Daoy (cell line): ENCODE measurements at regions not wholly inside any gene's neighbourhood (a gene's known extent, or its start where the extent isn't known, plus 50 kb on each side); places are given as distances from the start of the nearest gene placed in this dataset.

Source experiments
- DNase-seq: peaks from one replicate; pipeline ENCODE4 v3.0.0-alpha.2; 2015; ENCODE audit warnings: low read depth

DNA sequence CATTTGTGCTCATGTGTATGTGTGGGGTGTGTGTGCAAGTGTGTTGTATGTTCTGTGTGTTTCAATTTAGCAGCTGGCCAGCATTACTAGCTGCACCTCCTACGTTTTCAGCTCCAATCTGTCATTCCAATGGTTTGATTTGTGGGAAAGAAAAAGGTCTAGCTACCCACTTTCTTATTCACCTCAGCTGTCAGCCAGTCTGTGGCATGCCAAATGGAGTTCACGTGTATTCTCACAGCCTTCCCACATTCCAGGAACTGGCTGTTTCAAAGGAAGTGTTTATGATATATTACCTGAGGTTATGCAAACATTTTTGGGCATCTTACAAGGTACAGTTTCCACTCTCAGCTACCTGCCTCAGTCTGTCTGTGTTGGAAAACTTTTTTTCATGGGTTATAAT is 220.2 kb upstream of the CPNE8 start:
- no peak for DNase-seq

DNA sequence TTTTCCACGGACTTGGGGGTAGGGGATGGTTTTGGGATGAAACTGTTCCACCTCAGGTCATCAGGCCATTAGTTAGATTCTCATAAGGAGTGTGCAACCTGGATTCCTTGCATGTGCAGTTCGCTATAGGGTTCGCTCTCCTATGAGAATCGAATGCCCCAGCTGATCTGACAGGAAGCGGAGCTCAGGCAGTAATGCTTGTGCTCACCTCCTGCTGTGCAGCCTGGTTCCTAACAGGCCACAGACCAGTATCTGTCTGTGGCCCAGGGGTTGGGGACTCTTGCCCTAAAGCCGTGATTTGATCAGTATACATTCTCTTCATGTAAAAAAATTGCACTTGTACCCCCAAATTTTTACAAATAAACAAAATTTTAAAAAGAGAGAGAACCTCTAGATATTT is 219.4 kb upstream of the CPNE8 start:
- DNase-seq = no peak

DNA sequence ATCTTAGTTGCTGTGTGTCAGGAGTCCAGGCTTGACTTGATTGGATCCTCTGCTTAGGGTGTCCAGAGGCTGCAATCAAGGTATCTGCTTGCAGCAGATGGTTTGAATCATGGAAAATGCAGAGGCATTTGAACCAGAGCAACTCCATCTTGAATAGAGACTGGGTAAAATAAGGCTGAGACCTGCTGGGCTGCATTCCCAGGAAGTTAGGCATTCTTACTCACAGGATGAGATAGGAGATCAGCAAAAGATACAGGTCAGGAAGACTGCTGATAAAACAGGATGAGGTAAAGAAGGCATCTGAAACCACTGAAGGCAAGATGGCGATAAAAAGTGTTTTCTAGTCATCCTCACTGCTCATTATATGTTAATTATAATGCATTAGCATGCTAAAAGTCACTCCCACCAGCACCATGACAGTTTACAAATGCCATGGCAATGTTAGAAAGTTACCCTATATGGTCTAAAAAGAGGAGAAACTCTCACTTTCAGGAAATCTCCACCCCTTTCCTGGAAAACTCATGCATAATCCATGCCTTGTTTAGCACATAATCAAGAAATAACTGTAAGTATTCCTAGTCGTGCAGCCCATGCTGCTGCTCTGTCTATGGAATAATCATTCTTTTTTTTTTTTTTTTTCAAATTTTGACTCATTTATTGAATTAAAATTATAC is 218.3 kb upstream of the CPNE8 start:
- no peak for DNase-seq

DNA sequence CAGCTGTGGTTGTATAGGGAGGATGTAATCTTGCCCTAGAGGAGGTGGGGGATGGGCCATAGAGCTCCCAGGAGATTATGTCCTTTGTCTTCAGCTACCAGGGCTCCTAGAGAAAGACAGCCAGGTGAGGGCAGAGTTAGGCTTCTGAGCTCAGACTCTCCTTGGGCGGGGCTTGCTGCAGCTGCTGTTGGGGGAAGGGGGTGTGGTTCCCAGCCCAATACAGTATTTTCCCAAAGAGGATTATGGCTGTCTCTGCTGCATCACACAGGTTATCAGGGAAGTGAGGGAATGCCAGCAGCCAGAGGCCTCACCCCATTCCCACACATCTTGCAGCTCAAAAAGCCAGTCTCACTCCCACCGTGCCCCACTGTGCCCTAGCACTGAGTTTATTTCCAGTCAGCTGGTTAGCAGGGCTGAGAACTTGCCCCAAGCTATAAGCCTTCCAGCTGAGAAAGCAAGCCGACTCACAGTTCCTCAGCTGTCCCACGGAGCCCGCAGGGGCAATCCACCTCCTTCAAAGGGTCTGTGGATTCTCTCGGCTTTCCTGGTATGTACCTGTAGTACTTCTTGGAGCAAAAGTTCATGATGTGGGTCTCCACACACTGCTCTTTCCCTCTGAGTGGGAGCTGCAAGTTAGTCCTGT is 217.3 kb upstream of the CPNE8 start:
- no peak for DNase-seq

- no peak for DNase-seq
These were observed 211.5 kb upstream of the CPNE8 start for GRCh38 chr12:39116861-39117260.

GRCh38 chr12:39112064-39112463 is 206.7 kb upstream of the CPNE8 start:
- no peak for DNase-seq

DNA sequence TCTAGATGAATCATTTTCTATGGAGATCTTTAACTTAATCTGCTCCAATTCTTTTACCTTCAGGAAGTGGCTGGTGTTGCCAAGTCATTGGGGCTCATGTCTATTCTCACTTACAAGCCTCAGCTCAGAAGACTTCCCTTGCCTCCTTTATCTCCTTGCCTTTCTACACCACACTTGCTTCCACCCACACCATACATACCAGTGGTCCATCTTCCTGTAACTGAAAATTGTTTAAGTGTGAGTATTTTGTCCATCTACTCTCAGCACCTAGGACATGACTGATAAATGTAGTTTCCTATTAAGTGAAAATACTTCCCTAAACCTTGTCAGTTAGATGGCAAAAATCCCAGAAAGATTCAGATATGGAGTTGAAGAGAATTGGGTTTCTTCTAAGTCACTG is 199.7 kb upstream of the CPNE8 start:
- DNase-seq = no peak

- DNase-seq = peak; percentile 57
These were observed 198.3 kb upstream of the CPNE8 start for GRCh38 chr12:39103552-39104165.

GRCh38 chr12:39102474-39103209 is 197.3 kb upstream of the CPNE8 start:
- DNase-seq = no peak

DNA sequence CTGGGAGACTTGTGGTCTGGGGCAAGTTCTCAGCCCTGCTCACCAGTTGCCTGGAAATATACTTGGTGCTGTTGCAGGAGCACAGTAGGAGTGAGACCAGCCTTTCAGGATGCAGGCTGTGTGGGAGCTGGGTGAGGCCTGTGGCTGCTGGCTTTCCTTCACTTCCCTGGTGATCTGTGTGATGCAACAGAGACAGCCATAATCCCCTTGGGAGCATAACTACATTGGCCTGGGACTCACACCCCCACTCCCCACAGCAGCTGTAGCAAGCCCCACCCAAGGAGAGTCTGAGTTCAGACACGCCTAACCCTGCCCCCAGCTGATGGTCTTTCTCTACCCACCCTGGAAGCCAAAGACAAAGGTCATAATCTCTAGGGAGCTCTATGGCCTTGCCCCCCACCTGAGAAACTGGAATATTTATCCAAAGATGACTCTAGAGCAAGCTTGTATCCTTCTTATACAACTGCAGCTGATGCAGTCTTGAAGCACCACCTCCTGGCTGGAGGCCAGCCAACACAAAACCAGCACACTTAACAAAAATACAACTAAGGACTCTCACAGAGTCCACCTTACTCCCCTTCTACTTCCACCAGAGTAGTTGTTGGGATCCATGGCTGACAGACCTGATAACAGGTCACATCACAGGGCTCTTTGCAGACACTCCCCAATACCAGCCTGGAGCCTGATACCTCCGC is 190.4 kb upstream of the CPNE8 start:
- DNase-seq = no peak

DNA sequence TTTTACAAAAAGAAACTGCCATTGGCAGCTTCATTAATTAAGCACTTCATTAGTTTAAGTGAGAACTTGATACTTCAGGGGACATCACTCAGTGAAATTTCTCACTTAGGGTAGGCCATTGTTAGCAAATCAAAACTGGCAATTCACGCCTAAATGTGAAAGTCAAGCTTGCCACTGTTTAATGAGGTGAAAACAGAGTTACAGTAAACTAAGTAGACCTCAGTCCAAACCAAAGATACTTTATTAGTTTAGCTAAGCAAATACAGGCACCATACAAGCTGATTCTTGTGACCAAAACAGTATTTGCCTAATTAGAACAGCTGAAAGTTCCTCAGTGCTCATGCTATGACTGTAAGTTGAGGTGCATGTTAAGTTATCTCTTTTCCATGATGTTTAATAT is 176.5 kb upstream of the CPNE8 start:
- DNase-seq = no peak

DNA sequence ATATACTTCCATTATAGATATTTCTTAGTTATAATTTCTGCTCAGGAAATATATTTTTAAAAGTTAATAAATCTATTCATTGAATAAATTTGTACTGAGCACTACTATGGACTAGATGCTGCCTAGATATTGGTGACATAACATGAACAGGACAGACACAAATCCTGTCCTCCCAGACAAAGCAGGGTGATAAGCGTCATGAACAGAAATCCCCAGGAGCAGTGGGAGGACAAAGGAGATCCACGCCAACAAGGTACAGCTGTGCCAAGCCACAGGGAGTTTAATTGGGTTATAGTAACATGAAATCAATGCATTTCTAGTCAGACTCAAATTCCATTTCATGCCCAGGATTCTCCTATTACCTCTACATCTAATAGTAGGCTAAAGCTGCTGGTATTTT is 171.8 kb upstream of the CPNE8 start:
- no peak for DNase-seq

GRCh38 chr12:39074063-39074462 is 168.7 kb upstream of the CPNE8 start:
- DNase-seq = no peak

GRCh38 chr12:39072658-39073057 is 167.3 kb upstream of the CPNE8 start:
- DNase-seq = no peak

GRCh38 chr12:39071611-39072010 is 166.2 kb upstream of the CPNE8 start:
- peak; percentile 15 for DNase-seq

DNA sequence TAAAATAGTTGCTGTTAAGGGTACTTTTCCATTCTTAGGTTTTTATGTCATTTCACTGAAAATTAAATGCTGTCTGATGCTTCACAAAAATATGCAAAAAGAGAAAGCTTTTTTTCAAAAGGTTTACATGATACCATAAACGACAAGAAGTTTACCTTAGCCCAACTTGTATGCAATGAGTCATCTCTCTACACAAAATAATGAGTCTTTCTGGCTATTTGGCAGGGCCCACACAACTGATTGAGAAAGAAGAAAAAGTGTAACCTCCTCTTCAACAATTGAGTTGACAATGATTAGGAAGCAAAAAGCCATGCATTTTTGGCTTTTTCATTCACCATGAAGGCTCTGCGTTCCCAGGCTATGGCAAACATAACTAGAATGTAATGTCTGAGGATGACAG is 165.4 kb upstream of the CPNE8 start:
- DNase-seq = no peak

DNA sequence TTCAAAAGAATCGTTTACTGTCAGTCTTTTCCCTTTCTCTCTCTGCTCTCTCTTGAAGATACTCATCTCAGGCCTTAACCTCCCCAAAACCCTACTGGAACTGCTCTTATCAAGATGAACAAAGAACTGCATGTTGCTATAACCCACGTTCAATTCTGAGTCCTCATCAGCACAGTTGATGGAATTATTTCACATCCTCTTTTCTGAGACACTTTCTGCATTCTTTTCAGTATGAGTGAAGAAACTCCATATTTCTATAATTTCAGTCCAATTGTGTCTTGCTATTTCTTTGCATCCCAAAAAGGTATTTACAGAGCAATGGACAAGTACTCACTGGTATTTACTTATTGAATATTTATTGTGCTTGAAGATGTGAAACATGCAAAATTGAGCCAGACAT is 160.1 kb upstream of the CPNE8 start:
- DNase-seq = no peak

- no peak for DNase-seq
These were observed 159.3 kb upstream of the CPNE8 start for GRCh38 chr12:39064708-39065107.

DNA sequence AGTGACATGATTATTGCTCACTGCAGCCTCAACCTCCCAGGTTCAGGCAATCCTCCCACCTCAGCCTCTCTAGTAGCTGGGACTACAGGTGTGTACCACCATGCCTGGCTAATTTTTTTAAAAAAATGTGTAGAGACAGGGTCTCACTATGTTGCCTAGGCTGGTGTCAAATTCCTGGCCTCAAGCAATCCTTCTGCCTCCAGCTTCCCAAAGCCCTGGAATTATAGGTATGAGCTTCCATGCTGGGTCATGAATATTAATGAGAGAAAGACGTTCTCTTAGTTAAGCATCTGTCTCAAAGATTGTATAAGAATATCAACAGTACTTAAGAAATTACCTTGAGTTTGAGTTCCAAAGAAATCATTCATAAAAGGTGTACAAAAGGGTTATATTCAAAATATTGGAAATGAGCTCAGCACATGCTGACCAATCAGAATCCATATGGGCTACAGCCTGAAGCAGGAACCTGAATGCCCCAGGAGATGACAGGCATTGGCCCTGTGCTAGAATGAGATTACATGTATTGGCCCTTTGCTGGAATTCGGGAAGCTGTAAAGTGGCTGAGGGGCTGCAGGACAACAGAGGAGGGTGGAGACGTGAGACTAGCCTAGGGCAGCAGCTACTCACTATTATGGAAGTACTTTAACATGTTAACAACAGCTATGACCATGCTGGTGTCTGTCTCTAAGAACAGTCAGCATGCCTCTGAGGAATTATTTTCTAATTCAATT is 157.0 kb upstream of the CPNE8 start:
- DNase-seq = no peak

DNA sequence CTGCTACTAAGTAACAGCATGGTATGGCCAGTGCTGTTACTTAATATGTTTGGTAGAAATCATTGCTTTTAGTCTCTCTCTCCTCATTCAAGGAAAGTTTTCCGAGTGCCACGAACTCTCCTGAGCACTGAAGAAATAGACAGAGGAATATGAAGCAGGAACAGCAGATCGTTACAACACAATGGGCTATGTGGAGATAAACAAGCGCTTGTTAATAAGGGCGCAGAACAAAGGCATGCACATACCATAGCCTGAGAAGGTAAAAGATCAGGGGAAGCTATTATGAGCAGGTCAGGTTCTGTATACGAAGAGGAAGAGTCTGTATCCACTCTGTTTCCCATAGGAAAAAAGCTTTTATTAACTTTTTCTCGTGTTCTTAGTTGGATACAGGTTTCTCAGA is 156.2 kb upstream of the CPNE8 start:
- no peak for DNase-seq

DNA sequence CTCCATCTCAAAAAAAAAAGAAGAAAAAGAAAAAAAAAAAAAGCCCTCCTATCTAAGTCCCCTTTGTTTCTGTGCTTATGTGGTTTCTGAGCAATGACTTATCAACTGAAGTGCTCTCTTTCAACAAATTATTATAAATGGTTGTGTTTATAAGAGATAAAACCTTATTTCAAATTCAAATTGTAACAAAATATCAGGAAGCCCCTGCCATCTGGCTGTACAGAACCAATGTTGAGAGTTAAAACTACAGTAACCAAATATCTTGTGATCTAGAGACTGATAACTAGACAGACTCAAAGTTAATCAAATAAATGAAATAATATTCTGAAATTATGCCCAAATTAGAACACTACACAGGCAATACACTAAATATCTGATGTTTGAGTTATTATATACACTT is 143.0 kb upstream of the CPNE8 start:
- DNase-seq = no peak
